HCT116 (cell line): ENCODE measurements at regions not wholly inside any gene's neighbourhood (a gene's known extent, or its start where the extent isn't known, plus 50 kb on each side); places are given as distances from the start of the nearest gene placed in this dataset.

Source experiments
- CEBPB ChIP-seq: IDR thresholded peaks from 2 replicates; pipeline ENCODE4 v1.6.1; 2012; ENCODE audit warnings: low read depth
- CTCF ChIP-seq, 3 experiments: fragments of 200-600 bp in 1 of 3; sonication (generic) in 1 of 3; IDR thresholded peaks in 2 of 3; conservative IDR thresholded peaks in 1 of 3; 2 replicates each; pipeline ENCODE4 v1.5.1; 2012 to 2017; ENCODE audit warnings: low read depth in 2 of 3, low read length in 2 of 3, antibody characterized with exemption in 1 of 3, borderline replicate concordance in 1 of 3, control low read depth in 1 of 3, mild to moderate bottlenecking in 1 of 3, mixed read lengths in 1 of 3, mixed run types in 1 of 3, moderate library complexity in 1 of 3; ENCODE audit not compliant: insufficient read depth in 1 of 3
- EGR1 ChIP-seq: IDR thresholded peaks from 2 replicates; pipeline ENCODE4 v1.6.1; 2012; ENCODE audit warnings: low read depth
- ELF1 ChIP-seq: IDR thresholded peaks from 2 replicates; pipeline ENCODE4 v1.6.1; 2012; ENCODE audit warnings: low read depth, borderline replicate concordance
- EZH2 ChIP-seq: fragments of 200-600 bp; sonication (generic); IDR thresholded peaks from 2 replicates; pipeline ENCODE4 v1.6.1; 2017; ENCODE audit warnings: antibody characterized with exemption, mixed run types
- FOSL1 ChIP-seq: IDR thresholded peaks from 2 replicates; pipeline ENCODE4 v1.6.1; 2012; ENCODE audit warnings: low read depth
- JUND ChIP-seq: IDR thresholded peaks from 2 replicates; pipeline ENCODE4 v1.6.1; 2012
- POLR2A ChIP-seq: IDR thresholded peaks from 2 replicates; pipeline ENCODE4 v1.7.0; 2011; ENCODE audit warnings: borderline replicate concordance; ENCODE audit not compliant: insufficient read depth, insufficient read length; ENCODE audit errors: extremely low read depth
- POLR2AphosphoS5 ChIP-seq: IDR thresholded peaks from 2 replicates; pipeline ENCODE4 v1.6.1; 2011; ENCODE audit warnings: mild to moderate bottlenecking, low read depth, low read length, moderate library complexity
- REST ChIP-seq: IDR thresholded peaks from 2 replicates; pipeline ENCODE4 v1.6.1; 2012; ENCODE audit warnings: low read depth
- SIN3A ChIP-seq: IDR thresholded peaks from 2 replicates; pipeline ENCODE4 v1.6.1; 2012; ENCODE audit warnings: low read depth
- SP1 ChIP-seq: IDR thresholded peaks from 2 replicates; pipeline ENCODE4 v1.6.1; 2012; ENCODE audit warnings: low read depth
- ZBTB33 ChIP-seq: IDR thresholded peaks from 2 replicates; pipeline ENCODE4 v1.6.1; 2011; ENCODE audit warnings: mild to moderate bottlenecking, low read length, moderate library complexity; ENCODE audit not compliant: insufficient replicate concordance; ENCODE audit errors: extremely low read depth
- ZNF274 ChIP-seq: fragments of 200-500 bp; sonication (Bioruptor generic); IDR thresholded peaks from 2 replicates; pipeline ENCODE4 v1.6.1; 2014; ENCODE audit warnings: mild to moderate bottlenecking, low read depth, low read length, inconsistent platforms

GRCh38 chr9:105978336-105978735 lies 284.0 kb downstream of the TMEM38B start:
- TF ChIP-seq POLR2AphosphoS5, result no peak
- TF ChIP-seq ZNF274, result no peak
- TF ChIP-seq CTCF (IDR thresholded peaks at IDR 0.05 in 2 of 3, conservative IDR thresholded peaks at IDR 0.05 in 1 of 3; ENCODE audit: borderline replicate concordance in 1 of 3, insufficient read depth in 1 of 3, low read depth in 2 of 3, low read length in 2 of 3), result no peak
- no peak for TF ChIP-seq POLR2A
- TF ChIP-seq SP1, result no peak
- no peak for TF ChIP-seq REST
- no peak for TF ChIP-seq FOSL1
- TF ChIP-seq ELF1, result no peak
- TF ChIP-seq EGR1, result no peak
- no peak for TF ChIP-seq JUND
- no peak for TF ChIP-seq CEBPB
- no peak for TF ChIP-seq ZBTB33
- no peak for TF ChIP-seq EZH2
- TF ChIP-seq SIN3A, result no peak
